Left ventricle myocardium superior (tissue), 1 donor: ENCODE measurements at regions not wholly inside any gene's neighbourhood (a gene's known extent, or its start where the extent isn't known, plus 50 kb on each side); places are given as distances from the start of the nearest gene placed in this dataset.

Experiments
- ATAC-seq: fragments of 200-7000 bp; cut with Tn5 transposase; one replicate; pipeline ENCODE4 v1.9.1; 2020; ENCODE audit warnings: mild to moderate bottlenecking, moderate library complexity
- DNase-seq: peaks from one replicate; pipeline ENCODE4 v3.0.0-alpha.2; 2020
- intact Hi-C: fragments of 100-400 bp; cut with micrococcal nuclease; formaldehyde crosslinking; loops from one replicate; pipeline ENCODE4 v1.11.0; 2022
- donor health status: DM: no; HTN: yes; CAD: no; lungs with severe emphysema.

- ATAC-seq (peak; percentile 69), DNase-seq (peak; percentile 74)
- intact Hi-C loops, result no loop called here
Measured at GRCh38 chr9:88777498-88778312, 213.6 kb upstream of the S1PR3 start.

- ATAC-seq, result peak; percentile 79
Measured at GRCh38 chr9:88781628-88782391, 209.5 kb upstream of the S1PR3 start.

GRCh38 chr9:88782931-88783710 lies 208.1 kb upstream of the S1PR3 start:
- no peak for DNase-seq
- no peak for ATAC-seq
- intact Hi-C loops, result no loop called here

More at GRCh38 chr9:88781628-88782391, 209.5 kb upstream of the S1PR3 start:
- peak; percentile 66 for DNase-seq
- intact Hi-C loops, result no loop called here

- ATAC-seq, result no peak
- no peak for DNase-seq
- intact Hi-C loops, result no loop called here
Measured at GRCh38 chr9:88783711-88784083, 207.6 kb upstream of the S1PR3 start.

- ATAC-seq (no peak), DNase-seq (no peak)
- intact Hi-C loops, result no loop called here
Measured at GRCh38 chr9:88784960-88785359, 206.3 kb upstream of the S1PR3 start.

GRCh38 chr9:88786291-88787079 lies 204.8 kb upstream of the S1PR3 start:
- ATAC-seq, result peak; percentile 30
- intact Hi-C loops, result no loop called here
- no peak for DNase-seq

- ATAC-seq, result no peak
- intact Hi-C loops, result no loop called here
Measured at GRCh38 chr9:88789785-88790184, 201.5 kb upstream of the S1PR3 start.

GRCh38 chr9:88791105-88791805 lies 200.0 kb upstream of the S1PR3 start:
- intact Hi-C loops, result no loop called here

More at GRCh38 chr9:88789785-88790184, 201.5 kb upstream of the S1PR3 start:
- DNase-seq, result no peak

GRCh38 chr9:88792502-88792901 lies 198.8 kb upstream of the S1PR3 start:
- DNase-seq (no peak), ATAC-seq (no peak)
- intact Hi-C loops, result no loop called here

More at GRCh38 chr9:88791105-88791805, 200.0 kb upstream of the S1PR3 start:
- DNase-seq, result no peak
- ATAC-seq, result peak; percentile 87

GRCh38 chr9:88794100-88794499 lies 197.2 kb upstream of the S1PR3 start:
- intact Hi-C loops, result no loop called here
- ATAC-seq (no peak), DNase-seq (no peak)

- ATAC-seq, result no peak
- DNase-seq, result no peak
- intact Hi-C loops, result no loop called here
Measured at GRCh38 chr9:88796947-88797346, 194.3 kb upstream of the S1PR3 start.

GRCh38 chr9:88798476-88798875 lies 192.8 kb upstream of the S1PR3 start:
- ATAC-seq, result no peak
- DNase-seq, result no peak
- intact Hi-C loops, result no loop called here

- intact Hi-C loops, result no loop called here
- DNase-seq (no peak), ATAC-seq (no peak)
Measured at GRCh38 chr9:88799541-88800328, 191.5 kb upstream of the S1PR3 start.

- intact Hi-C loops, result no loop called here
- no peak for DNase-seq
- ATAC-seq, result no peak
Measured at GRCh38 chr9:88800329-88800682, 191.0 kb upstream of the S1PR3 start.

- intact Hi-C loops, result no loop called here
- DNase-seq (no peak), ATAC-seq (no peak)
Measured at GRCh38 chr9:88801214-88801796, 190.0 kb upstream of the S1PR3 start.

GRCh38 chr9:88802533-88802932 lies 188.7 kb upstream of the S1PR3 start:
- DNase-seq, result no peak
- no peak for ATAC-seq
- intact Hi-C loops, result no loop called here

- DNase-seq (no peak), ATAC-seq (no peak)
- intact Hi-C loops, result no loop called here
Measured at GRCh38 chr9:88803546-88804253, 187.6 kb upstream of the S1PR3 start.
